DMS153 treated with DMSO at 0.1 percent for 48 hours (cell line): ENCODE measurements at regions not wholly inside any gene's neighbourhood (a gene's known extent, or its start where the extent isn't known, plus 50 kb on each side); places are given as distances from the start of the nearest gene placed in this dataset.
"Not testable (repeated sequence)": the region's sequence is repeated elsewhere in the genome, so short reads cannot be mapped to it uniquely, and the experiment has no call there.

Experiments
- DNase-seq: peaks from one replicate; lab custom pipeline; 2025; ENCODE audit not compliant: unreplicated experiment; lab: John Stamatoyannopoulos, UW

DNA sequence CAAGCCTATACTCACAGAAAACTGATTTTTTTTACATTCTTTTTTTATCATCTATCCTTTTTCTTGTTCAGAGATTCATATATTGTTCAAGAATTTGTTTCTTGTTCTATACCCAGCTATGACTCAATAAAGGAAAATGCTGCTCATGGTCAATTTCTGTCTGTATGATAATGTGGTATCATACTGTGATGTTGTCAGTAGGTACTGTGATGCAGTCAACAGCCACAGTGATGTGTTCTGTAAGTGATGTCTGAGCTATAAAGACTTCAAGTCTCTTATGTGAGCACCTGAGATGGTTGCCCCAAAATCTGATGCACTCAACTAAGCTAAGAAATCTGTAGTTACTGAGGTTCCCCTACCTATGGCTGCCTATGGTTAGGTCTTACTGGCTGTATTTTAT is 294.2 kb upstream of the GRIN3A start:
- DNase-seq, result no peak

GRCh38 chr9:102000956-102001355 is 262.5 kb upstream of the GRIN3A start:
- DNase-seq, result no peak

DNA sequence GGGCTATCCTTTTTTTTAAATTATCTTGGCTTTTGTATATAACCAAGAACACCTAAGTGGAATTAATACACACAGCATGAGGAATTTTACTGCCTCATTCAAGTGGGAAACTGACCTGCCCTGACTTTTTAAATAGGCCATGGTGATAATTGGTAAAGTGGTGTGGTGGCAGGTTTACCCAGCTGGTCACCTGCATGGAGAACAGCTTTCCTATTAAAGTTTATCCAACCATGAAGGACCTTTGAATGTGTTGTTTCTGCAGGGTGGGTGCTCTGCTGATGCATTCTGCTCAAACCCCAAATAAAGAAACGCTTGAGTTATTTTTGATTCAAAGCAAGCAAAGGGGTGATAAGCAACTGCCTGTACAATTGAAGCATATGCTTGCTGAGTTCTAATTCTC is 261.0 kb upstream of the GRIN3A start:
- DNase-seq, result peak; percentile 83

- no peak for DNase-seq
Observed at GRCh38 chr9:101995231-101995630, 256.8 kb upstream of the GRIN3A start.

GRCh38 chr9:101993771-101994170 is 255.3 kb upstream of the GRIN3A start:
- no peak for DNase-seq

- no peak for DNase-seq
Observed at GRCh38 chr9:101991926-101992325, 253.5 kb upstream of the GRIN3A start.

GRCh38 chr9:101977614-101978210 is 239.3 kb upstream of the GRIN3A start:
- peak; percentile 51 for DNase-seq

DNA sequence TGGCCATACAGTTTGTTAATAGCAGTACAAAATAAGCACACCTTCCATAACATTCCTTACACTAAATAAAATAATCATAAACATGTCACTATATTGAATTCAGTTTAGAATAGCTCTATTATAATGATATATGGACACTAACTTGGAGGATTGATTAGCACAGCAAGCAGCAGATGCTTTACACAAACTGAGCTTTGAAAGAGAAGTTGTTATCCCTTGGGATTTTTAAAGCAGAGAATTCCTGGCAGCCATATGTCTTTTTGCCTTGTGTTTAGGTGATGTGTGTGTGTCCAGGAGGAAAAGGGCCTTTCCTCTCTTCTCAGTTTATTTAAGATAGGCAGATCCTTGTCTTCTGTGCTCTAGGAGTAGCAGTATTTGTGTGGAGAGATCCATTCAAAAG is 232.2 kb upstream of the GRIN3A start:
- DNase-seq, result no peak

DNA sequence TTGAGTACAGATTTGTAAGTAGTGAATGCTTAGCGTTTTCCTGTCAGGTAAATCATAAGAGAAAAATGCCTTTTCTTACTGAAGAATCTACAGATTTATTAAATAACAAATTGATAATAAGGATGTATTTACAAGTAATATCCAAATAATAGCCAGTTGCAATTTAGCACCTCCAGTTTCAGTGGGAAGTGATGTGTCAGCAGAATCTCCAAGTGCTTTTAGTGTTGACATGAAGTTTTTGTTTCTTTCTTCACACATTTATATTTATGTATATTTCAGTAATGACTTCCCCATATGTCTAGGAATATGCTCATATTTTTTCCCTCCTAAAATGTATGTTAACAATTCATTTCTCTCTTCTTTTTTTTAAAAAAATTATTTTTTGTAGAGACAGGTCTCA is 229.9 kb upstream of the GRIN3A start:
- DNase-seq, result no peak

DNA sequence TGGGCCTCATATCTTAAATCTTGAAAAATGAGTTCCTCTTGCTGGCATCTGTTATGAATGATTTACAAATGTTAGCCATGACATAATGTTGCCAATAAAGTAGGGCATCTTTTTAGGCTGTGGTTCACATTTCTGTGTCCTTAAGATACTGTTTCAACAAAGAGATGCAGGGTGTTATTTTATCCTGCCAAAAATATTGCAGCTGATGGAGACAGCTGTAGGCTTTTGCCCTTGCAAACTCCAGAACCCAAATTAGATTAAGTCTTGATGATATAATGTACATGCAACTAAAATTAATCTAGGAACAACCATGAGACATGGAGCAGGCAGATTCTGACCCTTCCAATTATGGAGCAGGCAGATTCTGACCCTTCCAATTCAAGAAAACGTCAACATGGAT is 228.2 kb upstream of the GRIN3A start:
- DNase-seq, result no peak

DNA sequence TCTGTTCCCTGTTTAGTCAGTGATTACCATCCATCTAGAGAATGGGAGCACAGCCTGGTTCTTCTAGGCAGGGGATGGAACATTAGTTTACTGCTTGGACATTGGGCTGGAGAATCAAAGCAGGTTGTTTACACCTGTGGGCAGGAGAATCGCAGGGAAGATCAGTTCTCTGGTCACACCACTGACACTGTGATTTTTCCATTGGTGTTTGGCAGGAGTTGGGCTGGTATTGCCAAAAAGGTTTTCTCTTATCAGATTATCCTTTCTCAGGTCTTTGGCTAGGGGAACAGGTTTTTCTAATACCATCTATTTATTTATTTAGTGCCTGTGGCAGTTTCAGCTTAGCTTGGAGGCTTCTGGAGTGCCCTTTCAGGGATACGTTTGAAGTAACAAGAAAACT is 219.3 kb upstream of the GRIN3A start:
- DNase-seq, result no peak

DNA sequence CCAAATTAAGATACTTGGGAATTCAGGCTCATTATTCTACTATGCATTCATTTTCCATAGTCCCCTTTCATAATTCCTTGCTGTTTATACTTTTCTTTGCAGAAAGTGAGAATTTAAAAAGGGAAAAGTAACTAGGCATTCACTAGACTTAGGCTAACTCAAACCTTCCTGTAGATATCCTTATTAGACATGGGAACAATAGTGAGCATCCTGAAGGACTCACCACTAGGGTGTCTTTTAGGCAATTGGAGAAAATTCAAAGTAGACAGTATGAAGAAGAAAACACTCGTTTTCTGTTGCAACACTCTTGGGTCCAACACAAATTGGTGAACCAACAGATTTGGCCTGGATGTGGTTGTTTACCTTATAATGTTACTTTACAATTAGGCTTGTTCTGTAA is 213.2 kb upstream of the GRIN3A start:
- DNase-seq, result no peak

DNA sequence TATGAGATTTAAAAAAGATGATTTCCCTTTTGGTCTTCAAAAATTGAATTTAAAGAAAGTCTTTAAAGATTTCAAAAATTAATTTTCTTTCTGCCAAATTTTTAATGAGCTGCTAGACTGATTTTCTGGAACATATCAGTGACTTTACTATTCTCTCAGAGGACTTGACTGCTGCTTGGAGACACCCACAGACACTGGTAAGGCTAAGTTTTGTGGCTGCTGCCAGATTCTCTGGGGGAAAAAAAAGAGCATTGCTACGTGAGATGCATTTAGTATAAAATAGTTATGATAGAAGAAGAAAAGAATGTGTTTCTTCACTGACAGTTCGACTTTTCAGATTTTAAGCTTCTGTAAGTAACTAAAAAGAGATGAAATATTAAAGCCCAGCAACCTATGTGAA is 193.3 kb upstream of the GRIN3A start:
- DNase-seq, result no peak

DNA sequence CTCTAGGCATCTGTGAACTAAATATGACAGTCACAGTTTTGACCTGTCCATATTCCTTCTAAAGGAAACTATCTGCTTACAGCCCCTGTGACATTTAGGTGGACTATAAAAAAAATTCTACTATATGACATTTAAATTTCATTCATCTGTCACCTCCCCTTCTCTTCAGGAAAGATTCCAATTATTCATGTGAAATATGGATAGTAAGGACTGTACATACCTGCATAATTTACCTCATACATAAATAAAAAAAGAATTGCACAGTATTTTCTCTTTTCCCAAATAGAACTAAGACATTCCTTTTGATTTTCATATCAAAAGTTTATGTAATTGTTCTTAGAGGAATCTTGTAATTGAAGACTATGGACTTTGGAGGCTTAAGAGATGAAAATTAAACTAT is 192.3 kb upstream of the GRIN3A start:
- DNase-seq, result no peak

GRCh38 chr9:101925498-101925897 is 187.1 kb upstream of the GRIN3A start:
- DNase-seq, result no peak

- no peak for DNase-seq
Observed at GRCh38 chr9:101923451-101923850, 185.0 kb upstream of the GRIN3A start.

DNA sequence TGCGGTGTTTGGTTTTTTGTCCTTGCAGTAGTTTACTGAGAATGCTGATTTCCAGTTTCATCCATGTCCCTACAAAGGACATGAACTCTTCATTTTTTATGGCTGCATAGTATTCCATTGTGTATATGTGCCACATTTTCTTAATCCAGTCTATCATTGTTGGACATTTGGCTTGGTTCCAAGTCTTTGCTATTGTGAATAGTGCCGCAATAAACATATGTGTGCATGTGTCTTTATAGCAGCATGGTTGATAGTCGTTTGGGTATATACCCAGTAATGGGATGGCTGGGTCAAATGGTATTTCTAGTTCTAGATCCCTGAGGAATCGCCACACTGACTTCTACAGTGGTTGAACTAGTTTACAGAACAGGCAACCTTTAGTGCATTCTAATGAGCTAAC is 178.5 kb upstream of the GRIN3A start:
- not testable (repeated sequence) for DNase-seq

DNA sequence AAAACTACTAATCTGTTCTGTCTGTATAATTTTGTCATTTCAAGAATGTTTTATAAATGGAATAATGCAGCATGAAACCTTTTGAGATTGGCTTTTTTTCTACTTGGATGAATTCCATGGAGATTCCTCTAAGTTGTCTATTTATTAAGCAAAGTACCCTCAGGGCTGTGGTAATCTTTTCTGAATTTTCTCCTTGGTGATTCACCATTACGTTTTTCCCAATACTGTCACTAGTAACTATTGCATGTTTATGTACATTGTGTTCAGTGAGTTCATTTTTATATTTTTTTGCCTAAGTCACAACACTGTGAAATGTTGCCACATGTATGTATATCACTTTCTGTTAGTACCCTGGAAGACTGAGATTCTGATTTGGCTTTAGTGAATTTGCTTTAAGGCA is 177.0 kb upstream of the GRIN3A start:
- no peak for DNase-seq

DNA sequence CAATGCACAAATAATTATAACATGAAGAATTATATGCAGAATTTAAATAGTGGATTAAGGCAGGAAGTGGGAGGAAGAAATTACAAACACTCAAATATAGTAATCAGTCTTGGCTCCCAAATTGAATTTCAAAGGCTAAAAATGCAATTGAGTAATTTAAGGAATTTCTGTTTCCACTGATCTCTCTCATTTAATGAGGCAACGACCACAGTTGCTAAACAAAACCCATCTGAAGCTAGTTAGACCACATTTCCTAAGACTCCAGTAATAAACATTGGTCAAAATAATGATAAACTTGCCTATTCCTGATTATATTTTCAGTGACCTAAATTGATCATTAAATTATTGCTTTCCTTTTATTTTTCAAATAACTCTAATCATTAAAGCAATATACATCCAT is 174.3 kb upstream of the GRIN3A start:
- no peak for DNase-seq

DNA sequence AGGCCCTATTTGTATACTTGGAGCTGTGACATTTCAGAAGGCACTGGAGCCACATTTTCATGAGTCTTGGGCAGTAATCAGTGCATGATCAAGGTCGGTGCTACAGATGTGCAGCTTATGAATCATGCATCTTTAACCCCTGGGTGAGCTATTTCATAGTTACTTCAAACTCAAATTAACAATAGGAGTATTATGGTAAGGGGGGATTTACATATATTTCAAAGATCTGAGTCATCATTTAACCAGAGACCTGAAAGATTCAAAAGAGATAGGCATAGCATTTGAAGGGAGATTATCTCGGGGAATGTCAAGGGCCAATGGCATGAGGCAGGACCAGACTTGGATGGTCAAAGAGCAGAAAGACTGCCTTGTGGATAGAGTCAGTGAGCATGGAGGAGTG is 169.0 kb upstream of the GRIN3A start:
- no peak for DNase-seq

DNA sequence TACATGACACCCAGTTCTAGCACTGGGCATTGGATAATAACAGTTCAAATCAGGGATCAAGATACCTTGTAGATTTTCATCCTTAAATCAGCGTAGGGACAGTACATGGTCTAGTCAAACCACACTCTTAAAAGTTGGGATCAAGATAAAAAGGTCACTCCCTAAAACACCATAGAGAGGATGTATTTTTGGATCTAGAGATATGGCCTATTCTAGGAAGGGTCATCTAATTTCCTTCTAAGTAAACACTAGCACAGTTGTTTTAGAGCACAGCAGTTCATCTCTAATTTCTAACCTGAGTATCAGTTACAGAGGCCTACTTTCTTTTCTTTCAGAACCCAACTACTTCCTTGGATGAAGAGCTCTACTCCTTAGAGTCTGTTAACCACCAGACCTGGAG is 166.4 kb upstream of the GRIN3A start:
- DNase-seq, result no peak

GRCh38 chr9:101902051-101902450 is 163.6 kb upstream of the GRIN3A start:
- DNase-seq, result no peak

- no peak for DNase-seq
Observed at GRCh38 chr9:101897196-101897595, 158.7 kb upstream of the GRIN3A start.
